ENCODE measurements at regions not wholly inside any gene's neighbourhood (a gene's known extent, or its start where the extent isn't known, plus 50 kb on each side); places are given as distances from the start of the nearest gene placed in this dataset.

DNA sequence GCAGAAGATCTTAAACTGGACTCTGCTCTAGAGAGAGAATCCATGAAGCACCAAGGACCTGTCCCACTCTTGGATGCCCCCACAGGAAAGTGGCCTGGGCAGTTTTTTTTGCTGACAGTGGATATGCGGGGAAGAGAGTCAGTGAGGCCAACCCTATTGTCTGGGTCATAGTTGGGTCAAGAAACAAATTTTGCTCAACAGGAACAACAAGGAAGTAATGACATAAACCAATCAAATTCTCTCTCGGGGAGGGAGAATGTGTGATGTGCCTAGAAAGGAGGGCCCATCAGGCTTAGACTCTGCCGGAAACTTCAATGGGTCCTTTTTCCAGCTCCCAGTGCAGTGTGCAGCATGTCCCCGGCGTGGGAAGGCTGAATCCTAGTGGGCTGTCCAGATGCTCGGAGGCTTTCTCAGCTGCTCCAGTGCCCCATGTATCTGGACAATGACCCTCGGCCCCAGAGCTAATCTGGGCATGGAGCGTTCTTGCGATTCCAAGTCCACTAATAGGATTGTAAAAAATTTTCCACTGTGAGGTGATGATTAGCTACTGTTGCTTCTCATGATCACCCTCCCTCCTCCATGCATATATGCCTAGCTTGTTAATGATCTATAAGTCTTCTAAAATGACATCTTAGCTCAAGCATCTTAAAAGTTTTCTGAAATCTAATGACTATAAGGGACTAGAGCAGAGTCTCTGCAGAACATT, 101.0 kb downstream of the SNX19 start:
- Histone ChIP-seq H2BK120ac (ENCODE audit: low read depth, low read length, poor library complexity, severe bottlenecking) (no peak overlapping the region), H2BK12ac (ENCODE audit: insufficient read length, low read depth, low read length) (no peak overlapping the region), H2BK20ac (ENCODE audit: low read depth, low read length, poor library complexity, severe bottlenecking) (no peak overlapping the region), H3K79me2 (ENCODE audit: insufficient read depth, low read length) (no peaks in the 10 kb centered on the region), H3K14ac (ENCODE audit: insufficient read depth, low read length) (no peak overlapping the region), H2BK15ac (ENCODE audit: low read depth, low read length) (no peak overlapping the region), H3K23me2 (ENCODE audit: insufficient read length, low read depth, low read length, poor library complexity, severe bottlenecking) (no peaks in the 10 kb centered on the region), H4K5ac (ENCODE audit: insufficient read length, low read depth, low read length) (no peak overlapping the region), H3K9me3 (ENCODE audit: control insufficient read depth, low read depth, low read length) (no peaks in the 10 kb centered on the region), H4K8ac (replicated peaks; ENCODE audit: insufficient read length, low read depth, low read length) (no peak overlapping the region), H3K27me3 (ENCODE audit: insufficient read depth, low read length) (no peaks in the 10 kb centered on the region; the same call in 1 of the 2 replicates), H3K4me2 (ENCODE audit: insufficient read depth, insufficient read length, low read length) (no peak overlapping the region), H3K27ac (ENCODE audit: insufficient read length, low read depth, low read length) (no peak overlapping the region), H4K20me1 (ENCODE audit: control insufficient read depth, insufficient read depth, insufficient read length) (no peaks in the 10 kb centered on the region), H3K23ac (ENCODE audit: insufficient read length, low read depth, low read length) (no peak overlapping the region), H3K4me1 (ENCODE audit: insufficient read depth, low read length) (peaks cover 2% of the 10 kb centered on the region; the same call in 1 of the 2 replicates), H2BK5ac (ENCODE audit: insufficient read length, low read length) (no peak overlapping the region), H3K18ac (ENCODE audit: insufficient read length, low read depth, low read length) (no peak overlapping the region), H3K4ac (ENCODE audit: low read depth, low read length) (no peak overlapping the region), H3K9ac (ENCODE audit: extremely low read depth, insufficient read length, low read length) (no peak overlapping the region), H3K56ac (ENCODE audit: insufficient read length, low read depth, low read length) (no peak overlapping the region), H3T11ph (ENCODE audit: low read length) (no peak overlapping the region), H2AFZ (ENCODE audit: low read length) (no peak overlapping the region), H3K79me1 (ENCODE audit: insufficient read depth, low read depth, low read length, poor library complexity, severe bottlenecking) (no peaks in the 10 kb centered on the region), H2AK5ac (ENCODE audit: insufficient read length, low read length) (no peak overlapping the region), H4K91ac (ENCODE audit: insufficient read length, low read depth, low read length) (no peak overlapping the region)
- TF ChIP-seq, protein P1, sequence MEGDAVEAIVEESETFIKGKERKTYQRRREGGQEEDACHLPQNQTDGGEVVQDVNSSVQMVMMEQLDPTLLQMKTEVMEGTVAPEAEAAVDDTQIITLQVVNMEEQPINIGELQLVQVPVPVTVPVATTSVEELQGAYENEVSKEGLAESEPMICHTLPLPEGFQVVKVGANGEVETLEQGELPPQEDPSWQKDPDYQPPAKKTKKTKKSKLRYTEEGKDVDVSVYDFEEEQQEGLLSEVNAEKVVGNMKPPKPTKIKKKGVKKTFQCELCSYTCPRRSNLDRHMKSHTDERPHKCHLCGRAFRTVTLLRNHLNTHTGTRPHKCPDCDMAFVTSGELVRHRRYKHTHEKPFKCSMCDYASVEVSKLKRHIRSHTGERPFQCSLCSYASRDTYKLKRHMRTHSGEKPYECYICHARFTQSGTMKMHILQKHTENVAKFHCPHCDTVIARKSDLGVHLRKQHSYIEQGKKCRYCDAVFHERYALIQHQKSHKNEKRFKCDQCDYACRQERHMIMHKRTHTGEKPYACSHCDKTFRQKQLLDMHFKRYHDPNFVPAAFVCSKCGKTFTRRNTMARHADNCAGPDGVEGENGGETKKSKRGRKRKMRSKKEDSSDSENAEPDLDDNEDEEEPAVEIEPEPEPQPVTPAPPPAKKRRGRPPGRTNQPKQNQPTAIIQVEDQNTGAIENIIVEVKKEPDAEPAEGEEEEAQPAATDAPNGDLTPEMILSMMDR (conservative IDR thresholded peaks at IDR 0.05) = no peak
- no peak for DNase-seq
- H3K27ac Mint-ChIP-seq = no peak overlapping the region
- no peak overlapping the region for H3K4me3 Mint-ChIP-seq
- WGBS (ENCODE audit: extremely low coverage, insufficient read length, low lambda C conversion rate) = no CpG with 5 or more reads among the region's 9 CpGs
- H3K36me3 Mint-ChIP-seq (ENCODE audit: insufficient read depth in 1 of 3, low read depth in 3 of 3) = no peaks in the 10 kb centered on the region
- H3K9me3 Mint-ChIP-seq = no peaks in the 10 kb centered on the region
- H3K4me1 Mint-ChIP-seq = peaks cover 10 to 15% of the 10 kb centered on the region in 2 experiments
- peaks cover 5% of the 10 kb centered on the region; the same call in 1 of the 2 replicates for H3K27me3 Mint-ChIP-seq (ENCODE audit: low read depth)

Measured in H9 (cell line).